NCI-H2196 (cell line): ENCODE measurements at regions not wholly inside any gene's neighbourhood (a gene's known extent, or its start where the extent isn't known, plus 50 kb on each side); places are given as distances from the start of the nearest gene placed in this dataset.
"Not testable (repeated sequence)": the region's sequence is repeated elsewhere in the genome, so short reads cannot be mapped to it uniquely, and the experiment has no call there.

Experiments
- DNase-seq: peaks from one replicate; lab custom pipeline; 2025; ENCODE audit not compliant: unreplicated experiment; lab: John Stamatoyannopoulos, UW

- DNase-seq = no peak
Measured at GRCh38 chr10:22875581-22875980, 52.3 kb upstream of the ARMC3 start.

GRCh38 chr10:22874189-22874854 lies 53.5 kb upstream of the ARMC3 start:
- DNase-seq = peak; percentile 53

- DNase-seq = no peak
Measured at GRCh38 chr10:22856444-22857074, 71.3 kb upstream of the ARMC3 start.

GRCh38 chr10:22854935-22855421 lies 72.9 kb upstream of the ARMC3 start:
- no peak for DNase-seq

GRCh38 chr10:22853906-22854447 lies 73.9 kb upstream of the ARMC3 start:
- no peak for DNase-seq

- no peak for DNase-seq
Measured at GRCh38 chr10:22852712-22853353, 75.0 kb upstream of the ARMC3 start.

- DNase-seq = no peak
Measured at GRCh38 chr10:22851865-22852239, 76.0 kb upstream of the ARMC3 start.

- DNase-seq = no peak
Measured at GRCh38 chr10:22850541-22850940, 77.3 kb upstream of the ARMC3 start.

GRCh38 chr10:22849077-22849805 lies 78.6 kb upstream of the ARMC3 start:
- no peak for DNase-seq

GRCh38 chr10:22848509-22848908 lies 79.3 kb upstream of the ARMC3 start:
- no peak for DNase-seq

- DNase-seq = no peak
Measured at GRCh38 chr10:22846294-22846693, 81.6 kb upstream of the ARMC3 start.

GRCh38 chr10:22839639-22840038 lies 88.2 kb upstream of the ARMC3 start:
- no peak for DNase-seq

GRCh38 chr10:22837771-22838170 lies 90.1 kb upstream of the ARMC3 start:
- DNase-seq = no peak

- DNase-seq = no peak
Measured at GRCh38 chr10:22837351-22837750, 90.5 kb upstream of the ARMC3 start.

- no peak for DNase-seq
Measured at GRCh38 chr10:22834471-22834870, 93.4 kb upstream of the ARMC3 start.

GRCh38 chr10:22833781-22834180 lies 94.1 kb upstream of the ARMC3 start:
- no peak for DNase-seq

GRCh38 chr10:22833353-22833752 lies 94.5 kb upstream of the ARMC3 start:
- no peak for DNase-seq

GRCh38 chr10:22832851-22833250 lies 95.0 kb upstream of the ARMC3 start:
- DNase-seq = no peak

- DNase-seq = no peak
Measured at GRCh38 chr10:22832066-22832602, 95.7 kb upstream of the ARMC3 start.

- DNase-seq = no peak
Measured at GRCh38 chr10:22831586-22831985, 96.3 kb upstream of the ARMC3 start.

- not testable (repeated sequence) for DNase-seq
Measured at GRCh38 chr10:22828712-22829111, 99.1 kb upstream of the ARMC3 start.
